Liver (tissue), 8 donors: ENCODE measurements at regions not wholly inside any gene's neighbourhood (a gene's known extent, or its start where the extent isn't known, plus 50 kb on each side); places are given as distances from the start of the nearest gene placed in this dataset.

ENCODE experiments used
- DNase-seq: peaks from one replicate; pipeline ENCODE4 v3.0.0-alpha.2; 2017; ENCODE audit warnings: low spot score
- H3K27ac ChIP-seq, 2 donors: one replicate each; pipeline ENCODE4 v1.7.0; 2013; ENCODE audit warnings: inconsistent platforms in 2 of 2, low read length in 2 of 2, control low read depth in 1 of 2, low read depth in 1 of 2, mild to moderate bottlenecking in 1 of 2
- H3K27me3 ChIP-seq, 4 donors: one replicate each; pipeline versions ENCODE4 v1.6.1 to v1.7.0; 2013; ENCODE audit warnings: low read length in 3 of 4, inconsistent platforms in 1 of 4, mild to moderate bottlenecking in 1 of 4, moderate library complexity in 1 of 4; ENCODE audit not compliant: control insufficient read depth in 4 of 4, insufficient read depth in 4 of 4
- H3K36me3 ChIP-seq, 4 donors: one replicate each; pipeline versions ENCODE4 v1.6.1 to v1.7.0; 2013; ENCODE audit warnings: low read length in 3 of 4, mild to moderate bottlenecking in 3 of 4, low read depth in 1 of 4, moderate library complexity in 1 of 4; ENCODE audit not compliant: control insufficient read depth in 4 of 4, insufficient read depth in 3 of 4
- H3K4me1 ChIP-seq, 4 donors: one replicate each; pipeline versions ENCODE4 v1.6.1 to v1.7.0; 2013; ENCODE audit warnings: low read length in 3 of 4, mild to moderate bottlenecking in 3 of 4, moderate library complexity in 1 of 4; ENCODE audit not compliant: control insufficient read depth in 4 of 4, insufficient read depth in 4 of 4
- H3K4me3 ChIP-seq, 3 donors: one replicate each; pipeline versions ENCODE4 v1.6.1 to v1.7.0; 2013; ENCODE audit warnings: low read length in 3 of 3, control low read depth in 1 of 3, low read depth in 1 of 3, mild to moderate bottlenecking in 1 of 3
- H3K9ac ChIP-seq, 2 donors: one replicate each; pipeline ENCODE4 v1.7.0; 2013; ENCODE audit warnings: low read length in 2 of 2, mild to moderate bottlenecking in 2 of 2, moderate library complexity in 2 of 2, control low read depth in 1 of 2, low read depth in 1 of 2
- H3K9me3 ChIP-seq, 4 donors: one replicate each; pipeline versions ENCODE4 v1.6.1 to v1.7.0; 2013; ENCODE audit warnings: low read length in 3 of 4; ENCODE audit not compliant: control insufficient read depth in 4 of 4
- ATF3 ChIP-seq: IDR thresholded peaks from 2 replicates; pipeline ENCODE4 v1.6.1; 2016; ENCODE audit warnings: antibody characterized with exemption
- CTCF ChIP-seq: fragments of 150-350 bp; IDR thresholded peaks from 2 replicates; pipeline ENCODE4 v1.5.1; 2017; ENCODE audit warnings: improper control_type of control experiment, low read depth, low read length; ENCODE audit not compliant: missing input control
- EGR1 ChIP-seq, 2 donors: IDR thresholded peaks; 2 replicates each; pipeline ENCODE4 v1.6.1; 2016 to 2018; ENCODE audit warnings: antibody characterized with exemption in 2 of 2, low read depth in 2 of 2
- FOXA1 ChIP-seq: IDR thresholded peaks from 2 replicates; pipeline ENCODE4 v1.6.1; 2016; ENCODE audit warnings: antibody characterized with exemption
- FOXA2 ChIP-seq: IDR thresholded peaks from 2 replicates; pipeline ENCODE4 v1.6.1; 2016; ENCODE audit warnings: antibody characterized with exemption
- GABPA ChIP-seq, 2 donors: IDR thresholded peaks in 1 of 2; conservative IDR thresholded peaks in 1 of 2; 2 replicates each; pipeline ENCODE4 v1.6.1; 2016; ENCODE audit warnings: antibody characterized with exemption in 2 of 2, mild to moderate bottlenecking in 1 of 2, moderate library complexity in 1 of 2
- HNF4A ChIP-seq, 2 donors: conservative IDR thresholded peaks; 2 replicates each; pipeline ENCODE4 v1.6.1; 2016; ENCODE audit warnings: antibody characterized with exemption in 2 of 2, mild to moderate bottlenecking in 2 of 2
- HNF4G ChIP-seq: IDR thresholded peaks from 2 replicates; pipeline ENCODE4 v1.6.1; 2016; ENCODE audit warnings: antibody characterized with exemption
- JUND ChIP-seq, 2 donors: IDR thresholded peaks; 2 replicates each; pipeline ENCODE4 v1.6.1; 2016; ENCODE audit warnings: antibody characterized with exemption in 2 of 2
- MAX ChIP-seq: IDR thresholded peaks from 2 replicates; pipeline ENCODE4 v1.6.1; 2016; ENCODE audit warnings: antibody characterized with exemption
- NR2F2 ChIP-seq: IDR thresholded peaks from 2 replicates; pipeline ENCODE4 v1.6.1; 2016; ENCODE audit warnings: antibody characterized with exemption
- RAD21 ChIP-seq, 2 donors: IDR thresholded peaks; 2 replicates each; pipeline ENCODE4 v1.6.1; 2016; ENCODE audit warnings: antibody characterized with exemption in 2 of 2, mild to moderate bottlenecking in 2 of 2
- REST ChIP-seq: IDR thresholded peaks from 2 replicates; pipeline ENCODE4 v1.6.1; 2016; ENCODE audit warnings: antibody characterized with exemption, mild to moderate bottlenecking
- RXRA ChIP-seq, 2 donors: IDR thresholded peaks; 2 replicates each; pipeline ENCODE4 v1.6.1; 2017 to 2018; ENCODE audit warnings: antibody characterized with exemption in 2 of 2, mild to moderate bottlenecking in 1 of 2
- SP1 ChIP-seq: IDR thresholded peaks from 2 replicates; pipeline ENCODE4 v1.6.1; 2018; ENCODE audit warnings: antibody characterized with exemption, mild to moderate bottlenecking
- TAF1 ChIP-seq: conservative IDR thresholded peaks from 2 replicates; pipeline ENCODE4 v1.6.1; 2016; ENCODE audit warnings: antibody characterized with exemption, mild to moderate bottlenecking
- YY1 ChIP-seq: IDR thresholded peaks from 2 replicates; pipeline ENCODE4 v1.6.1; 2016; ENCODE audit warnings: antibody characterized with exemption, mild to moderate bottlenecking
- ZBTB33 ChIP-seq: IDR thresholded peaks from 2 replicates; pipeline ENCODE4 v1.6.1; 2016; ENCODE audit warnings: antibody characterized with exemption
- WGBS: extraction: QIAGEN DNeasy Blood & Tissue Kit; methylation state at CpG from one replicate; pipeline ENCODE4 v1.1.7; 2013; 5-methylcytosine and 5-hydroxymethylcytosine counted together
- donor health status: healthy.
- donor health status: healthy.
- donor health status: healthy.
- donor health status: healthy.
- donor health status: healthy.

GRCh38 chr6:167474171-167474570 lies 149.3 kb downstream of the TTLL2 start:
- no peaks in the 10 kb centered on the region for H3K9me3 ChIP-seq
- H3K4me1 ChIP-seq = no peaks in the 10 kb centered on the region
- H3K9ac ChIP-seq = no peak overlapping the region
- no peak for DNase-seq
- WGBS = 95% methylated on average over 8 of the region's 8 CpGs
- no peaks in the 10 kb centered on the region for H3K36me3 ChIP-seq
- no peak for TF ChIP-seq ZBTB33
- no peak for TF ChIP-seq RAD21 (IDR thresholded peaks at IDR 0.05)
- no peak for TF ChIP-seq MAX
- TF ChIP-seq FOXA2 = no peak
- H3K27ac ChIP-seq = no peak overlapping the region
- H3K4me3 ChIP-seq = no peak overlapping the region
- no peaks in the 10 kb centered on the region for H3K27me3 ChIP-seq

GRCh38 chr6:167474725-167475124 lies 149.8 kb downstream of the TTLL2 start:
- no peak overlapping the region for H3K4me3 ChIP-seq
- H3K27ac ChIP-seq = no peak overlapping the region
- no peaks in the 10 kb centered on the region for H3K4me1 ChIP-seq
- H3K27me3 ChIP-seq = no peaks in the 10 kb centered on the region
- H3K36me3 ChIP-seq = no peaks in the 10 kb centered on the region
- 79% methylated on average over 3 of the region's 3 CpGs for WGBS
- H3K9me3 ChIP-seq = no peaks in the 10 kb centered on the region
- no peak overlapping the region for H3K9ac ChIP-seq
- no peak for DNase-seq
- no peak for TF ChIP-seq EGR1 (IDR thresholded peaks at IDR 0.05; ENCODE audit: low read depth in 2 of 2)
- TF ChIP-seq RAD21 (IDR thresholded peaks at IDR 0.05) = peak in 1 of 2 donors; percentile 37

- WGBS = 88% methylated on average over 9 of the region's 9 CpGs
- H3K9ac ChIP-seq = no peak overlapping the region
- TF ChIP-seq TAF1 = no peak
- no peak for TF ChIP-seq HNF4A (conservative IDR thresholded peaks at IDR 0.05)
- TF ChIP-seq GABPA (IDR thresholded peaks at IDR 0.05 in 1 of 2, conservative IDR thresholded peaks at IDR 0.05 in 1 of 2) = no peak
- no peak for TF ChIP-seq FOXA1
- TF ChIP-seq MAX = no peak
- TF ChIP-seq CTCF = no peak
- TF ChIP-seq REST = no peak
- no peak for TF ChIP-seq ATF3
- no peak for TF ChIP-seq FOXA2
- no peak for TF ChIP-seq HNF4G
- no peak for TF ChIP-seq NR2F2
- no peak for TF ChIP-seq RXRA (IDR thresholded peaks at IDR 0.05)
- TF ChIP-seq YY1 = no peak
- no peak for TF ChIP-seq JUND (IDR thresholded peaks at IDR 0.05)
- TF ChIP-seq SP1 = no peak
- no peak for TF ChIP-seq EGR1 (IDR thresholded peaks at IDR 0.05; ENCODE audit: low read depth in 2 of 2)
- H3K9me3 ChIP-seq = no peaks in the 10 kb centered on the region
- no peaks in the 10 kb centered on the region for H3K4me1 ChIP-seq
- H3K4me3 ChIP-seq = no peak overlapping the region
- no peak overlapping the region for H3K27ac ChIP-seq
- H3K36me3 ChIP-seq = no peaks in the 10 kb centered on the region
- H3K27me3 ChIP-seq = no peaks in the 10 kb centered on the region
- no peak for DNase-seq
Measured at GRCh38 chr6:167475947-167476346, 151.1 kb downstream of the TTLL2 start.
